Fibroblast of lung (primary cell): ENCODE measurements at regions not wholly inside any gene's neighbourhood (a gene's known extent, or its start where the extent isn't known, plus 50 kb on each side); places are given as distances from the start of the nearest gene placed in this dataset.

ENCODE experiments used
- EZH2 ChIP-seq: IDR thresholded peaks from 2 replicates; pipeline ENCODE4 v1.5.1; 2012; ENCODE audit warnings: low read length, control low read depth, mild to moderate bottlenecking; ENCODE audit errors: missing control alignments
- TF ChIP-seq, protein P1 (sequence below), 2 donors: IDR thresholded peaks in 1 of 2; conservative IDR thresholded peaks in 1 of 2; 1 replicate in 1 of 2; 2 replicates in 1 of 2; pipeline ENCODE4 v1.5.1; 2011 to 2012; ENCODE audit warnings: low read length in 2 of 2, control low read depth in 1 of 2, inconsistent platforms in 1 of 2, low read depth in 1 of 2, mild to moderate bottlenecking in 1 of 2

DNA sequence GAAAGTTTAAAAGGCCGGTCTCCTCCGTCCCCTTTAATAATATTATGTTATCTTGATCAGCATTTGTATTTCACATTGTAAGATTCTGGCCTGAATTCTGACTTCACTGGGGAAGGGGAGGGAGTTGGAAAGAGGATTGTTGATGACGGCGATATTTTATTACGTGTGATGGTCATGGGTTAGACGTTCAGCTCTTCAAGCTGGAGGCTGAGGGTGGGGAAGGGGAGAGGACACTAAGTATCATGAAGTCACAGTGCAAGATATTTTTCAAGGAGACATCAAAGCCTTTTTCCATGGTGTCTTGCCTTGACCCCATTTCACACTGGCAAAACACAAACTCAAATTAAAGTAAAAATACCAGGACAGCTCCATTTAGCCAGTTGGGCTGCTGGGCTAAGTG lies 126.7 kb downstream of the WDR11 start:
- no peak for TF ChIP-seq EZH2
- TF ChIP-seq, protein P1, sequence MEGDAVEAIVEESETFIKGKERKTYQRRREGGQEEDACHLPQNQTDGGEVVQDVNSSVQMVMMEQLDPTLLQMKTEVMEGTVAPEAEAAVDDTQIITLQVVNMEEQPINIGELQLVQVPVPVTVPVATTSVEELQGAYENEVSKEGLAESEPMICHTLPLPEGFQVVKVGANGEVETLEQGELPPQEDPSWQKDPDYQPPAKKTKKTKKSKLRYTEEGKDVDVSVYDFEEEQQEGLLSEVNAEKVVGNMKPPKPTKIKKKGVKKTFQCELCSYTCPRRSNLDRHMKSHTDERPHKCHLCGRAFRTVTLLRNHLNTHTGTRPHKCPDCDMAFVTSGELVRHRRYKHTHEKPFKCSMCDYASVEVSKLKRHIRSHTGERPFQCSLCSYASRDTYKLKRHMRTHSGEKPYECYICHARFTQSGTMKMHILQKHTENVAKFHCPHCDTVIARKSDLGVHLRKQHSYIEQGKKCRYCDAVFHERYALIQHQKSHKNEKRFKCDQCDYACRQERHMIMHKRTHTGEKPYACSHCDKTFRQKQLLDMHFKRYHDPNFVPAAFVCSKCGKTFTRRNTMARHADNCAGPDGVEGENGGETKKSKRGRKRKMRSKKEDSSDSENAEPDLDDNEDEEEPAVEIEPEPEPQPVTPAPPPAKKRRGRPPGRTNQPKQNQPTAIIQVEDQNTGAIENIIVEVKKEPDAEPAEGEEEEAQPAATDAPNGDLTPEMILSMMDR (conservative IDR thresholded peaks at IDR 0.05 in 1 of 2, IDR thresholded peaks at IDR 0.05 in 1 of 2; ENCODE audit: low read depth in 1 of 2, low read length in 2 of 2): no peak
